ENCODE measurements at regions not wholly inside any gene's neighbourhood (a gene's known extent, or its start where the extent isn't known, plus 50 kb on each side); places are given as distances from the start of the nearest gene placed in this dataset.

GRCh38 chr13:48838193-48838973 is 137.3 kb upstream of the FNDC3A start:
- TF ChIP-seq CTCF (IDR thresholded peaks at IDR 0.05), result no peak
- TF ChIP-seq REST (IDR thresholded peaks at IDR 0.05; ENCODE audit: low read depth, low read length), result no peak
